Activated T-cell treated with anti-CD3 and anti-CD28 coated beads for 4 hours (primary cell): ENCODE measurements at regions not wholly inside any gene's neighbourhood (a gene's known extent, or its start where the extent isn't known, plus 50 kb on each side); places are given as distances from the start of the nearest gene placed in this dataset.

Experiments
- DNase-seq: peaks from one replicate; pipeline ENCODE4 v3.0.0-alpha.2; 2020

- DNase-seq, result no peak
These were observed 75.2 kb upstream of the LCLAT1 start for GRCh38 chr2:30371772-30372373.

GRCh38 chr2:30372826-30373225, 74.2 kb upstream of the LCLAT1 start:
- no peak for DNase-seq

GRCh38 chr2:30373881-30374302, 73.2 kb upstream of the LCLAT1 start:
- no peak for DNase-seq

GRCh38 chr2:30374380-30374779, 72.7 kb upstream of the LCLAT1 start:
- no peak for DNase-seq

- no peak for DNase-seq
These were observed 71.1 kb upstream of the LCLAT1 start for GRCh38 chr2:30375915-30376314.

GRCh38 chr2:30379481-30379880, 67.6 kb upstream of the LCLAT1 start:
- DNase-seq, result no peak

- no peak for DNase-seq
These were observed 66.2 kb upstream of the LCLAT1 start for GRCh38 chr2:30380824-30381223.

GRCh38 chr2:30382162-30382783, 64.8 kb upstream of the LCLAT1 start:
- DNase-seq, result no peak

GRCh38 chr2:30382995-30383394, 64.1 kb upstream of the LCLAT1 start:
- DNase-seq, result no peak

GRCh38 chr2:30385327-30385726, 61.7 kb upstream of the LCLAT1 start:
- no peak for DNase-seq

- no peak for DNase-seq
These were observed 54.9 kb upstream of the LCLAT1 start for GRCh38 chr2:30392097-30392496.

- DNase-seq, result no peak
These were observed 53.5 kb upstream of the LCLAT1 start for GRCh38 chr2:30393510-30393909.

- DNase-seq, result no peak
These were observed 53.0 kb upstream of the LCLAT1 start for GRCh38 chr2:30394096-30394495.

- no peak for DNase-seq
These were observed 50.4 kb upstream of the LCLAT1 start for GRCh38 chr2:30396436-30397232.
